A673 (cell line): ENCODE measurements at regions not wholly inside any gene's neighbourhood (a gene's known extent, or its start where the extent isn't known, plus 50 kb on each side); places are given as distances from the start of the nearest gene placed in this dataset.

ENCODE experiments used
- BruUV-seq: library from RNA; stranded (reverse); fragments of 400-500 nt; replicated peaks from 2 replicates; lab custom pipeline; 2021; lab: Mats Ljungman, UMichigan
- CTCF ChIA-PET: fragments of 300-600 bp; sonication (Branson Sonifier 250); formaldehyde crosslinking; loops from one replicate; lab custom pipeline; 2022; ENCODE audit warnings: antibody characterized with exemption; lab: Charles Lee
- POLR2A ChIA-PET: fragments of 300-600 bp; sonication (Branson Sonifier 250); formaldehyde crosslinking; loops from one replicate; lab custom pipeline; 2022; ENCODE audit warnings: antibody characterized with exemption; ENCODE audit not compliant: low non-redundant PET; lab: Charles Lee
- DNase-seq: peaks from one replicate; pipeline ENCODE4 v3.0.0-alpha.2; 2015; ENCODE audit warnings: low spot score
- H3K27ac ChIP-seq: fragments of 200-600 bp; sonication (generic); 2 replicates; pipeline ENCODE4 v1.5.1; 2016; ENCODE audit warnings: mixed run types, low read depth, mild to moderate bottlenecking, mixed read lengths, antibody characterized with exemption, low read length; ENCODE audit not compliant: poor library complexity, severe bottlenecking
- H3K27me3 ChIP-seq: fragments of 200-600 bp; sonication (generic); replicated peaks from 2 replicates; pipeline ENCODE4 v1.6.1; 2017; ENCODE audit warnings: mixed run types, low read depth, mild to moderate bottlenecking, mixed read lengths, antibody characterized with exemption, low read length; ENCODE audit not compliant: insufficient read depth, poor library complexity
- H3K36me3 ChIP-seq: fragments of 200-600 bp; sonication (generic); 2 replicates; pipeline ENCODE4 v1.6.1; 2016; ENCODE audit warnings: mixed run types, mild to moderate bottlenecking, mixed read lengths, antibody characterized with exemption, low read length; ENCODE audit not compliant: insufficient read depth, poor library complexity, severe bottlenecking
- H3K4me1 ChIP-seq: fragments of 200-600 bp; sonication (generic); 2 replicates; pipeline ENCODE4 v1.6.1; 2017; ENCODE audit warnings: mixed run types, mild to moderate bottlenecking, mixed read lengths, antibody characterized with exemption, low read length; ENCODE audit not compliant: insufficient read depth, poor library complexity, severe bottlenecking
- H3K4me3 ChIP-seq: fragments of 200-600 bp; sonication (generic); 2 replicates; pipeline ENCODE4 v1.5.1; 2016; ENCODE audit warnings: low read depth, mixed run types, mild to moderate bottlenecking, mixed read lengths, low read length; ENCODE audit not compliant: poor library complexity, severe bottlenecking
- H3K9me3 ChIP-seq: fragments of 200-600 bp; sonication (generic); 2 replicates; pipeline ENCODE4 v1.6.1; 2016; ENCODE audit warnings: mixed run types, low read depth, mild to moderate bottlenecking, mixed read lengths, antibody characterized with exemption, low read length; ENCODE audit not compliant: poor library complexity, severe bottlenecking
- CTCF ChIP-seq: fragments of 300-800, 200-600 bp; sonication (generic); conservative IDR thresholded peaks from 2 replicates; pipeline ENCODE4 v1.5.1; 2017; ENCODE audit warnings: low read depth, mild to moderate bottlenecking, antibody characterized with exemption, low read length, moderate library complexity, mixed read lengths
- EZH2 ChIP-seq: fragments of 200-600 bp; sonication (generic); IDR thresholded peaks from 2 replicates; pipeline ENCODE4 v1.6.1; 2017; ENCODE audit warnings: borderline replicate concordance, low read depth, mild to moderate bottlenecking, mixed read lengths, antibody characterized with exemption, low read length; ENCODE audit not compliant: poor library complexity, severe bottlenecking
- intact Hi-C: fragments of 100-400 bp; cut with micrococcal nuclease; formaldehyde crosslinking; loops from one replicate; pipeline ENCODE4 v1.10.0; 2022; ENCODE audit not compliant: unreplicated experiment

- Histone ChIP-seq H3K27ac (no peak overlapping the region), H3K27me3 (no peaks in the 10 kb centered on the region), H3K36me3 (no peaks in the 10 kb centered on the region), H3K9me3 (no peaks in the 10 kb centered on the region), H3K4me3 (no peak overlapping the region), H3K4me1 (no peaks in the 10 kb centered on the region)
- intact Hi-C loops, result no loop called here
- CTCF ChIA-PET, result no interaction called here
- no TSS peak for BruUV-seq
- DNase-seq, result no peak
- POLR2A ChIA-PET, result no interaction called here
- TF ChIP-seq CTCF (no peak), EZH2 (no peak)
Observed at GRCh38 chr3:106366352-106366751, 497.5 kb upstream of the CBLB start.

GRCh38 chr3:106367496-106367895 lies 498.7 kb upstream of the CBLB start:
- no peaks in the 10 kb centered on the region for H3K27me3 ChIP-seq
- CTCF ChIA-PET, result no interaction called here

GRCh38 chr3:106371221-106371970 lies 502.6 kb upstream of the CBLB start:
- Histone ChIP-seq H3K9me3 (no peaks in the 10 kb centered on the region), H3K36me3 (no peaks in the 10 kb centered on the region), H3K4me3 (no peak overlapping the region), H3K27ac (no peak overlapping the region), H3K27me3 (no peaks in the 10 kb centered on the region), H3K4me1 (no peaks in the 10 kb centered on the region)
- POLR2A ChIA-PET, result no interaction called here
- TF ChIP-seq CTCF (no peak), EZH2 (no peak)
- CTCF ChIA-PET, result no interaction called here
- DNase-seq, result no peak
- intact Hi-C loops, result no loop called here
- BruUV-seq, result no TSS peak

More at GRCh38 chr3:106367496-106367895, 498.7 kb upstream of the CBLB start:
- Histone ChIP-seq H3K9me3 (no peaks in the 10 kb centered on the region), H3K4me3 (no peak overlapping the region), H3K36me3 (no peaks in the 10 kb centered on the region), H3K4me1 (no peaks in the 10 kb centered on the region), H3K27ac (no peak overlapping the region)
- POLR2A ChIA-PET, result no interaction called here
- no TSS peak for BruUV-seq
- TF ChIP-seq EZH2 (no peak), CTCF (no peak)
- no peak for DNase-seq
- intact Hi-C loops, result no loop called here
